COLO829 (cell line): ENCODE measurements at regions not wholly inside any gene's neighbourhood (a gene's known extent, or its start where the extent isn't known, plus 50 kb on each side); places are given as distances from the start of the nearest gene placed in this dataset.
A peak's percentile ranks its signal among the peaks of the same experiment; 100 is the strongest.

Experiments used
- DNase-seq: peaks from one replicate; pipeline ENCODE4 v3.0.0; 2012; ENCODE audit warnings: low spot score

DNA sequence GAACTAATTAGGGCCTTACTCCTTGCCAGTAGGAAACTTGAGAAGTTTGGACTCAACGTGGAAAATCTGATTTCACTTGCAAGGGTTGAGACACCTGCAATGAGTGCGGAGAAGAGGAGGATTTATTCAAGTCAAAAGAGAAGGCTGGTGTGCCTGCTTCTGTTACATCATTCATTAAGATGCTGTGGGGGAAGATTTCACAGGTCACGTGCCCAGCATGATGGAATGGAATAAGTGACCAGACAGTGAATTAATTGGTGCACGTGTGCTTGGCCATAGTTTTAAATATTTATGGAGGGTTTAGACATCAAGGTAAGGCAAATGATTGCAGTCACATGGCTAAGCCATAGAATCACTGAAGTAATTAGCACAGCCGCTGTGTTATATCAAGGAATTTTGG lies 155.0 kb downstream of the C7orf25 start:
- DNase-seq, result no peak

DNA sequence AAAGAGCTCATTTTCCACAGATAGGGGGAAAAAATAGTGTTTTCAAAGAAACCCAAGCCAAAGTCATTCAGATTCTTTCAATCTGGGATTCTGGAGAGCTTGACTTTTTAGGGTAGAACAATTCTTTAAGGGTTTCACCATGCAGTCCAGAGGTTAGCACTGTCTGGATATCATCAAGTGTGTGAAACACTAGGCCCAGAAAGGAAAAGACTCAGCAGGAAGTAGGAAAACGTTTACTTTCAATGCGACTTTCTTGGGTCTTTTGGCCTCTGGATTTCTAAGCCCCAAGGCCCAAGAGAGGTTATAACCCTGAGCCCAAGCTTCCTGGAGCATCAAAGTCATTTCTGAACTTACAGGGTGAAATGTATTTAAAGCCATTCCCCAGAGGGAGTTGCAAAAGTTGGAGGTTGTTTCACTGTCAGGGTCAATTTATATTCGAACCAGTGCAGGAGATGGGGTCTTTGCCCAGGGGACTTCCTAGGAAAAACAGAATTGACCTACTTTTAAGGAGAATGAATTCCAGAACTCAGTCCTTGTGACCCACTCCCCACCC lies 158.0 kb downstream of the C7orf25 start:
- DNase-seq, result no peak

DNA sequence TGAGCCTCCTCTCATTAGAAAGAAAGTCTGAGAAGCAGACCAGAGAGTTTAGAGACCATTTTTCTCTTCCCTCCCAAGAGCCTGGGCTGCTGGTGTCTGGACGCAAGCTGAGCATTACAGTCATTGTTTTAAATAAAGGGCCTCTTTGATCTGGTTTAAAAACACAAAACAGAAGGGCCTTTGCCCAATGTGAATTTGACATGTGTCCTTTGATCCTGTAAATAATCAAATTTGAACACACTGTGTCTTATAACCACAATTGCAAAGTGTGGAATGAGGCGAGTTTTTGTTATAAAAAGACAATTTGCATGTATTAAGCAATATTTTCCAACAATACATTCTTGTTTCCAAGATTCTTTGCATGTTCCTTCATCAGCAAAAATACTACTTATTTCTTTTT lies 158.5 kb downstream of the C7orf25 start:
- DNase-seq, result no peak

DNA sequence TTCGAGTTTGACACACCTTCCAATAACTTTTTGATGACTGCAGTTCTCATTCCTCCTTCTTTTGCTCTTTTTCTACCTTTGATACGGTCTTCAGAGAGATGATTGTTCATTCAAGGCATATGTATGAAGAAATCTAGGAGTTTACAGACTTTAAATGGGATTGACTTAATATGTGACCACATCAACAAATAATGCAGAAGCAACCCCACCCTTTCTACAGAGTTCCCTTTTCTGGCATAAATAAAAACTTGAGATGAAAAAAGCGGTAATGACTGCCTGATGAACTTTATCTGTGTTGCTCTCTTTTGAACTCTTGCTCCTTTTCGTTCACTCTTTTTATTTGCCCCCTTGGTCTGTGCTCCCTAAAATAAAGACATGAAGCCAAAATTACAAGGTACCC lies 161.7 kb downstream of the C7orf25 start:
- DNase-seq, result no peak

DNA sequence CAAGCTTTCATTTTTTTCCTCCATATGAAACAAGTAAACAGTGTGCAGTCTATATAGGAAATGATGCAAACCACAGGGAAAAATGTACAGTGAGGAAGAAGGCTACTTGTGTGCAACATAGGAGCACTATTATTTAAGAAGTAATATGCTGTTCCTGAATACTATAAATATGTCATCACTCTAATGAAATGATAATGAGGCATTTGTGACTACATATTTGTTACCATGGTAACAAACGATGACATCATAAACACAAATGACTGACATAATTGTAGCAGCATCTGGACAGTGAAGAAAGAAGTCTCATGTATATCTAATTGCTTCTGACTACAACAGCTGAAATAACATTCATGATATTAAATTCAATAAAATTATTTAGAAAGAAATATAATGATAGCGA lies 164.8 kb downstream of the C7orf25 start:
- DNase-seq, result peak; percentile 42

DNA sequence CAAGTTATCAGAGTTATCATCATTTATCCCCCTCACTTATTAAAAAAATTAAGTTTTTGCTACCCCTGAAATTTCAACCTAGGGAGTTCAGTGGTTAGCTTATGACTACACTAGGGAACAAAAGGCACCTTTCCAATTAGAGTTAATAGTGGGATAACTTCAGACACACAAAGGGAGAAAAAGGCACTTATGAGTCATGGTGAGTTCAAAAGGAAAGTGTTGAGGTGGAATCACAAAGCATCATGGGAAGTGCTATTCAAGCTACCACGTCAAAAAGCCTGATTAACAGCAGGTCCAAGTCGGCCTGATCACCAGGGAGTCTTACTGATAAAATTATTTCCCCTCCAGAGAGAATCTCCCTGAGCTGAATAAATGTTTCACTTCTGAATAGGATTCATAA lies 165.7 kb downstream of the C7orf25 start:
- no peak for DNase-seq

DNA sequence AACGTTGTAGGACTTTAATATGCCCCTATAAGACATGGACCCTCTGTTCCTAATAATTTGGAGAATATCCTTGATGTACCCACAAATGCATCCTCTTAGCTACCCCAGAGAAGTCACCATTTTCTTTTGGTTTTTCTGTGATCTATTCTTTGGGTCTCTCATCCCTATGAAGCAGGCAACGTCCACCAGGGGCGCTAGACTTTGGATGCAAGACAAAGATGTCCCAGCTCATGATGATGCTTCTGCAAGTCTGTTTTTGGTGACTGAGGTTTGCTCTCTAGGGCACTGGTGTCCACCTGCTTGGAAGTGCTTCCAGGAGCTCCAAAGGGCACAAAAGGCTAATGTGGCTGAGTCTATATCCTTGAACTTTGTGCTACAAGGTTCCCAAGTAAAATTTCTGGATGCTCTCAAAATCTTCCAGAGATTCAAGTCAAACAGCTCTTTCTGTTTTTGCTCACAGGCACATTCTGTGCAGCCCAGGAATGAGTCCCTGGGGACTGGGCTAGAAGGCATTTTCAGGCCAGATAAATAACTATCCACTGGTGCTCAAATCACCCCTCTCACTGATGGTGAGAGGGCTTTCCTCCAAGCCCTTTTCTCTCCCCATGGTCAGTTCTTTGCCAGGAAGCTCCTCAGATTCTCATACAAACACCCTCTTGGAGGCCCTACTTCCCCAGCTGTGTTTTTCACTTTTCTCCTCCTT lies 166.4 kb downstream of the C7orf25 start:
- no peak for DNase-seq

DNA sequence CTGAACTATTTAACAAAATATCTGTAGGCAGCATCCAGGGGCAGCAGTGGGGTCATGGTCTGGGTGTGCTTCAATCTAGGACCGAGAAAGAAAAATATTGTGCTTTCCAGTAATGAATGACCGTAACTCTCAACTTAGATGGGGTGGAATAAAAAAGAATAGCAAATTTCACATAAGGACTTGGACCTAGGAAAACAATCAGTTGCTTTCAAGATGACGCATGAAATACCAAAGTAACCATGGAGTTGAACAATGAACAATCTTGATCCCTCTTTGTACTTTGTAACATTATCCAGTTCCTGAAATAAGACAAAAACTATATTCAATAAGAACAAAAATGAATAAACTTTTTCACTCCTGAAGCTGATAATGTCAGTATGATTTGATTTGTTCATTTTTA lies 167.1 kb downstream of the C7orf25 start:
- peak; percentile 74 for DNase-seq

DNA sequence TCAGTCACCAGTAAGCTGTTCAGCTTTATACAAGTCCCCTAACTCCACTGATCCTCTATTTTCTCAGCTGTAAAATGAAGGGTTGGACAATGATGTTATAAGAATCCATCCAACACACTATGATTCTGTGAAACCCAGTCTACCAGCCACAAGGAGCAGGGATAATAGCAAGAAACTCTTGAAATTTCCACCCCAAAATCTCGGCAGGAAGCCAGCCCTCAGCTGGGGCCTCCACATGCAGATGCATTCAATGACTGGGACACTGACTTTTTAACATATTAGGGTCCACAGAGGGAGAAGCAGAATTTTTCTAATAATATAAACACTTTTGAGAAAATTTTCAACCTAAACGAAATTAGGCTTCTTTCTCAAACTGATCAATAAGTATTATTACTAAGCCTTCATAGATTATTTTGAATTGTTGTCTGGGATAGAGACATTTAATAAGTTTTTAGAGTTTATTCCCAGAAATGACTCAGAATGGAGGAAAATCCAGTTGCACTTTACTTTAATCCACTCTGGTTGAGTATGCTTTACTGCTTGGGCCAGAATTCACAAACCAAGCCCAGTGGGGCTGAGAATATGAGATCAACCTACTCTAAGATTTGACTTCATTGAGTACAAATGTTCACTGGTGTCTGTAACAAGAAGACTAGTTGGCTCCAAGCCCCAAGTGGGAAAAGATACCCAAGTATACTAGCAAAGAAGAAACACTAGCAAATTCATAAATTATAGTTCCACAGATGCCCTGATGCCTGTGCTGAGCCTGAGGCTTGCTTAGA lies 168.6 kb downstream of the C7orf25 start:
- no peak for DNase-seq

DNA sequence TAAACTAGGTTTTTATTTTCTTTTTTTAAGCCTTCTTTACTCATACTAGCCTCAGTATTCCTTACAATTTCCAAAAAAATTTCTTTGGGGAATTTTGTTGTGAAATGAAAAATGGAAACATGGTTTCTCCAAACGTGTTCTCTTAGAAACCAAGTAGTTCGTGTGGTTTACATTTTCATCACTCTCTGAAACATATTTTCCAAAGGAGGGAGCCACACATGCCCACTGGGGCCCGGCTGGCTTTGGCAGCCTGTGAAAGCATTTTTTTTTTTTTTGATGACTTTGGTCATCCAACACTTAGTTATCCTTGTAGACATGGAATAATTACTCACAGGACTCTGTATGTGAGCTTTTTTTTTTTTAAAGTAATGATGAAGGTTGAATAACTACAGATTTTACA lies 169.6 kb downstream of the C7orf25 start:
- no peak for DNase-seq

DNA sequence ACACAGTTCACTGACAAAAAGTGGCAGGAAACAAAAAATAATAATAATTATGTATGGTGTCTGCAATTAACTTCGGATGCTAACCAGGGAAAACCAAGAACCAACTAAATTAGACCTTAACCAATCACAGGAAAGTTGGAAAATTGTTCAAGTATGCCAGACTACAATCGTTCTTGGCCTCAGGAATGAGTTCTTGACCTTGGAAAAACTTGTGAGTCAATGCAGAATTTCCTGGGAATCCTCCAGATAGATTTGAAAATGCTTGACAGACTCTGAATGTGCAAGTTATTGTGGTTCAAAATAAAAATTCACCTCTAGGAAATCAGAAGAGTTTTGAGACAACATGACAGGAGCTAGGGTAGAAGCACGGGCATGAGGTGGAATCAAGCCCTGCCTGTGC lies 171.5 kb downstream of the C7orf25 start:
- DNase-seq, result no peak

DNA sequence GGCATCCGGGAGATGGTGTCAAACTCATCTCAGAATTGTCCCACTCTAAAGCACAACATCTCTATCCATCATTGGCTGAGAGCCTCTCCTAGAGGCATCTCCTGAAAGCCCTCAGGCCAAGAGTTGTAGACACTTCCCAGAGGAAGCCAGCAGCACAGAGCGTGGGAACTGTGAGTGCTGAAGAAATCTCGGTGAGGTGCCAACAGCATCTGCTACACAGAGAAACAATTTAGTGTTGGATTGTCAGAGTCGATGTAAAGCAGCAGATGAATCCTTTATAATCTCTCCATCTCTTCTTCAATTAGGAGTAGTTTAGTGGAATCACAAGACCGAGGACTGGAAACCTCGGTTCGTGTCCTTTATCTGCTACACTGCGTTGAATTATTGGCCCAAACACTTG lies 172.2 kb downstream of the C7orf25 start:
- DNase-seq, result no peak

DNA sequence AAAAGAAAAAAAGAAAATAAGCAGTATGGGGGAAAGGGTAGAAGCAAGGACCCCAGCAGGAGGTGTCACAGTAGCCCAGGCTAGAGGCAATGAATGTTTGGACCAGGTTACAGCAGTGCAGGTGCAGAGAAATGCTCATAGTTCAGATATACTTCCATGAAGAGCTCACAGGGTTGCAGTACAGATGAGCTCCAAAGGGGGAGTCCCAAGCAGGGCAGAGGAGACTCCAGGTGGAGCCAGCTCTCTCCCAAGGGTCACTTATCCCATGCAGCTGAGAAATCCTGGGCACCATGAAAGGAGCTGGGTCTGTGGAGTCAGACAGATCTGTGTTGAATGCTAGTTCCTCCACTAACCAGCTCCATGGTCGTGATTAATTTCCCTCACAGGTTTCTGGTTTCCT lies 174.9 kb downstream of the C7orf25 start:
- no peak for DNase-seq

DNA sequence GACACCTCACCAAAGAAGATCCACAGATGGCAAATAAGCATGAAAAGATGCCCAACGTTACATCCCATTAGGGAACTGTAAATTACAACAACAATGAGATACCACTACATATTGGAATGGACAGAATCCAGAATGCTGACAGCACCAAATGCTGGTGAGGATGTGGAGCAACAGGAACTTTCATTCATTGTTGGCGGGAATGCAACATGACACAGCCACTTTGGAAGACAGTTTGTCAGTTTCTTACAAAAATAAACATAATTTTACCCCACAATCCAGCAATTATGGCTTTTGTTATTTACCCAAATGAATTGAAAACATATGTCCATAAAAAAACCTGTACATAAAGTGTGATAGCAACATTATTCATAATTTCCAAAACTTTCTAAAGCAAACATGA lies 176.8 kb downstream of the C7orf25 start:
- no peak for DNase-seq

DNA sequence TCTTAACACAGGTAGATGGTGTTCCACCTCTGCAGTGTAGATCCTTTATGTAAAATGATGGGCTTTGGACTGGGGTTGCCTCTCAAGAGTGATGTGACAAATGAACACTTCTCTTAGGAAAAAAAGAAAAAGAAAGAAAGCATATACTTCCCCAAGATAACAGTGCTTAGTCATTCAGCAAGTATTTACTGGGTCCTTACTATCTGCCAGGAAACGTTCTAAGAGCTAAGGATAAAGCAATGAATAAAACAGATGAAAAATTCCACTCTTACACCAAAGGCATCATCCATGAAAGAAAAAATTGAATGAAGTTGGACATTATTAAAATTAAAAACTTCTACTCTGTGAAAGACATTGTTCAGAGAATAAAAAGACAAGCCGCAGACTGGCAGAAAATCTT lies 177.3 kb downstream of the C7orf25 start:
- no peak for DNase-seq

DNA sequence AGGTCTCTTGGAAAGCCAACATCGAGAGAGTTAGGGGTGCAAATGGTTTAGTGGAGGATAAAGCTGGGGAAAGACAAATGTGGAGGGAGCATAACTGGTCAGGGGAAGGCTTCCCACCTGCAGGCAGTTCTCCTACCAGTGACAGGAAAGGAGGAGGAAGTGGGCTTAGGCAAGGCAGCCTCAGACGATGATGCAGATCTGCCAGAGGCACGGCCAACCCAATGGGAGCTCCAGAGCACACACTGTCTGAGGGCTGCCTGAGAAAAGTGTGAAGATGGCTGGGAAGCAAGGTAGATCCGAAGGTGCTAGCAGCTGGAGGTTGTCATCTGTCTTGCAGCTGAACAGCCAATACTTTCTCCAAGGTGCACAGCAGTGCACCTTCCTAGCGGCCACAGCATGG lies 178.8 kb downstream of the C7orf25 start:
- DNase-seq, result no peak

DNA sequence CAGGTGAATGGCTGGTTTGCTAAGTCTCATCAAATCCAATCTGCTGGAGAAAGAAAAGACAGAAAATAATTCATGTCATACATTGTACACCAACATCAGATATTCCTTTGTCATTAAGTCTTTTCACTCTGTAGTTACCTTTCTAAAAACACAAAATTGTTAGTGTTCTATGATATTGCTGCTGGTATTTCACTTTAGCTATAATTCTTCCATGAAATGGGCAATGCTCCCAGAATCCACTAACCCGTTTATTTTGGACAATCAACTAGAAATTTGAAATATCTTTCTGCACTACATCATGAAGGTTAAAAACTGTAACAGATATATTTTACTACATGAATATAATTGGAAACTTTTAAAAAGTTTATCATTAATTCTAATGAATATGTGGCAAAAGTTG lies 181.3 kb downstream of the C7orf25 start:
- DNase-seq, result no peak

DNA sequence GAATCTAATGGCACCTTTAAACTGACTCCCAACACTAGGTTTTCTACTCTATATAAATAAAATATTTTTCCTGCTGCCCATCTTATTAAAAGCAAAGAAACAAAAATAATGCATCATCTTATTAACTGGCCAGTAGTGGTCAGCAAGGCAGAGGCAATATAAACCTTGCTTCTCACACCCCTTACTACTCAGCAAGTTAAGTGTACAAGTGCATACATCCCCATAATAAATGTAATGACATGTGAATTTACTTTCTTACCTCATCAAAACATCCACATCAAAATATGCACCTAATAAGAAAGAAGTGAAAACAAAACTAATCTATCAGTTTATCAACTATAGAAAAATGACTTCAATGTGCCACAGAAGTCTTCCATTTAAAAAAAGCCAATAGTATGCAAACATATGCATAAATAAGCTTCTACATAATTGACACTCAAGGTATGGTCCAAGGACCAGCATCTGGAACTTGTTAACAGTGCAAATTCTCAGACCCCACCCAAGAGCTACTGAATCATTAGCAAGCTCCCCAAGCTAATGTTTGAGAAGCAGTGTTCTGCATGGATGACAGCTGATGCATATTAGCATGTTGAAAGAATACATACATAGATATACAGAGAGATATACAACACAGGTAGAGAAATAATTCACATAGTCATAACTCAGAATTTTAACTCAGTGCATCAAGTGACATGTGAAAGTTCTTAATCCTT lies 182.7 kb downstream of the C7orf25 start:
- DNase-seq, result no peak

DNA sequence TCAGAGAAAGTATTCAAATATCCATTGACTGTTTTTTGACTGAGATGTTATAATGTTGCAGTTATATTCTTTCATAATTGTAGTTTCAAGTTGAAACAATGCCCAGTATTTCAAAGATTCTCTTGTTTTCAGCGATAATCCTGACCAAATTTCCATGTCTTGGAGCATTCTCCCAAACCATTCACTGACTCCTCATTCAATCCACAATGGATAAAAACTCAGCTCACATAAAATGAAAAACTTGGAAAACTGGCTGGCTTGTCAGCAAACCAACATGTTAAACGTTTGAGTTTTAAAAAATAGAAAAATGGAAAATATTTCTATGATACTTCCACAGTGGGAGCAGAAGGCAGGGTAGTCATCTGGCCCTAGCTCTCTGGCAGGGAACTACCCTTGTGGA lies 184.4 kb downstream of the C7orf25 start:
- DNase-seq, result no peak

DNA sequence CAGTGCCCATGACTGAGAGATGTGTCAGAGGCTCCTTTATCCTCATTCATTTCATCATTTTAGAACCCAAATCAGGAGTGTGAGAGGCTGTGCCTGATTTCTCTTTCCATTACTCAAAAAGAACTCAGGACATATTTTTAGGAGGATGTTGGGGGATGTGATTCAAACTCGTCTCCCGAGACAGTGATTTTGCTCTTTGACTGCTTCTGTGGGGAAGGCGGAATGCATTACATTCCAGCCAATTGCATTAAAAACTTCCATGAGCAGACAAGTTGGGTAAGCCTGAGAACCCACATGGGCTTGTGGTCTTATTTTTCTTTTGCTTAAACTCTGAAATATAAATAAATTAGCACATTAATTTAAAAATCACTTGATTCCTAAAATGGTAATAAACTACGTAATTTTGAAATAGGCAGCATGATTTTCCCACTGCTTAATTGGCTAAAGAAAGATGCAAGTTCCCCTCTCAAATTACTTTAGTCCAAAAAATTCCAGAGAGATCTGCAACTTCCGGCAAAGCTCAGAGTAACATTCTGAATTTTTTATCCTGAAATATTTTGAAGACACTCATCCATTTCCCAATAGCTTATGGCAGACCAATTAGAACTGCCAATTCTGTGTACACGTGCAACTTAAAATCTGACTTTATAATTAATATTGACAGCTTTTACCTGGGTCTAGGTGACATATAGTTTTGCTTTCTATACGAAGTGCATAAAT lies 185.6 kb downstream of the C7orf25 start:
- DNase-seq, result no peak

DNA sequence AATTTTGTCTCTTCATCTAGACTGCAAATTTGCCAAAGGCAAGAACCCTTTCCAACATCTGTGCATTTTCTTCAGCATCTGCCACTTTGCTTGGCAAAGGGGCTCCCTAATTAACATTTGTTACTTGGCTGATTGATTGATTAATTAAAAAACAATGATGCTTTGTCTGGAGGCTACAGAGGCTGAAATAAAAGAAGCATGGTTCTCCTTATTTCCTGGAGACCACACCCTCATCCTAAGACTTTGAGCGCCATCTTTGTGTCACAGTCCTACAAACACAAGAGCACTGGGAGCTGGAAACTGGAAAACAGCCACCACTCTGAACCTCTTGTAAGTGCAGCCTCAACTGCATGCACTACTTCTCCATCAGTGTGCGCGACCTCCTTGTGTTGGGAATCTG lies 189.2 kb downstream of the C7orf25 start:
- no peak for DNase-seq

DNA sequence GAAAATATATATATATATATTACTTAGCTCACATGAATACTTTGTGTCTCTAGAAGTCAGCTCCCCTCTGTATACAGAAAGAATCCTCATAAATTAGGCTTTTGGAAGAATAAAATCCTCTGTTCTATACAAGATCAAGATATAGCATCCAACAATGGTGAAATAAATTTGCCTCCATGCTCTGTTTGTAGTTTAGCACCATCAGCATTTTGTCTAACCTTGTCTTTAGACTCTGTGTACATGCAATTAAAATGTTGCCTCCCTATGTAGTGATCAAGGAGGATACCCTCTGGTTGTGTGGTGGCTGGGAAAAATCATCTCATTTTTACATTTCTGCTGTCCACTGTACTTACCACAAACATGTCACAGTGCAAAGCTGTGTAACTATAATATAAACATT lies 189.7 kb downstream of the C7orf25 start:
- DNase-seq, result no peak
